ENCODE measurements at regions not wholly inside any gene's neighbourhood (a gene's known extent, or its start where the extent isn't known, plus 50 kb on each side); places are given as distances from the start of the nearest gene placed in this dataset.

GRCh38 chr20:47427746-47428145, 71.2 kb upstream of the ZMYND8 start:
- Histone ChIP-seq H3K27ac (no peak overlapping the region), H3K4me3 (no peak overlapping the region), H3K4me1 (ENCODE audit: low read depth) (no peaks in the 10 kb centered on the region), H3K27me3 (no peaks in the 10 kb centered on the region), H3K9me3 (ENCODE audit: low read depth) (no peaks in the 10 kb centered on the region), H3K36me3 (no peaks in the 10 kb centered on the region)
- TF ChIP-seq CTCF (IDR thresholded peaks at IDR 0.05; ENCODE audit: low read depth, low read length) = no peak
- no peak for DNase-seq (ENCODE audit: low read depth in 1 of 2, low spot score in 1 of 2)

- no peaks in the 10 kb centered on the region for H3K36me3 ChIP-seq
- no peak for TF ChIP-seq CTCF (IDR thresholded peaks at IDR 0.05; ENCODE audit: low read depth, low read length)
- H3K27ac ChIP-seq = no peak overlapping the region
- no peaks in the 10 kb centered on the region for H3K4me1 ChIP-seq (ENCODE audit: low read depth)
- no peak for DNase-seq (ENCODE audit: low read depth in 1 of 2, low spot score in 1 of 2)
- H3K27me3 ChIP-seq = no peaks in the 10 kb centered on the region
- no peaks in the 10 kb centered on the region for H3K9me3 ChIP-seq (ENCODE audit: low read depth)
- no peak overlapping the region for H3K4me3 ChIP-seq
Measured at GRCh38 chr20:47428164-47428563, 71.7 kb upstream of the ZMYND8 start.

- Histone ChIP-seq H3K4me3 (no peak overlapping the region), H3K27me3 (no peaks in the 10 kb centered on the region), H3K36me3 (no peaks in the 10 kb centered on the region), H3K9me3 (ENCODE audit: low read depth) (no peaks in the 10 kb centered on the region), H3K4me1 (ENCODE audit: low read depth) (no peaks in the 10 kb centered on the region), H3K27ac (no peak overlapping the region)
- no peak for TF ChIP-seq CTCF (IDR thresholded peaks at IDR 0.05; ENCODE audit: low read depth, low read length)
- DNase-seq (ENCODE audit: low read depth in 1 of 2, low spot score in 1 of 2) = no peak
Measured at GRCh38 chr20:47428851-47429336, 72.4 kb upstream of the ZMYND8 start.

- Histone ChIP-seq H3K36me3 (no peaks in the 10 kb centered on the region), H3K27ac (no peak overlapping the region), H3K9me3 (ENCODE audit: low read depth) (no peaks in the 10 kb centered on the region), H3K4me3 (no peak overlapping the region), H3K27me3 (no peaks in the 10 kb centered on the region), H3K4me1 (ENCODE audit: low read depth) (no peaks in the 10 kb centered on the region)
- DNase-seq (ENCODE audit: low read depth in 1 of 2, low spot score in 1 of 2) = peak in 1 of 2 donors; percentile 34
- TF ChIP-seq CTCF (IDR thresholded peaks at IDR 0.05; ENCODE audit: low read depth, low read length) = no peak
Measured at GRCh38 chr20:47429409-47429808, 72.3 kb upstream of the NCOA3 start.

GRCh38 chr20:47430862-47431588, 70.7 kb upstream of the NCOA3 start:
- Histone ChIP-seq H3K36me3 (no peaks in the 10 kb centered on the region), H3K4me3 (no peak overlapping the region), H3K9me3 (ENCODE audit: low read depth) (no peaks in the 10 kb centered on the region), H3K27ac (no peak overlapping the region), H3K27me3 (no peaks in the 10 kb centered on the region), H3K4me1 (ENCODE audit: low read depth) (no peaks in the 10 kb centered on the region)
- no peak for DNase-seq (ENCODE audit: low read depth in 1 of 2, low spot score in 1 of 2)
- no peak for TF ChIP-seq CTCF (IDR thresholded peaks at IDR 0.05; ENCODE audit: low read depth, low read length)

Data from cardiac muscle cell (in vitro differentiated cells and primary cell).